ENCODE measurements at regions not wholly inside any gene's neighbourhood (a gene's known extent, or its start where the extent isn't known, plus 50 kb on each side); places are given as distances from the start of the nearest gene placed in this dataset.

GRCh38 chr10:53638006-53638405 lies 865.4 kb upstream of the MBL2 start:
- Histone ChIP-seq H3K4me3 (ENCODE audit: insufficient read depth, low read length, poor library complexity, severe bottlenecking) (no peak overlapping the region), H3K9me3 (ENCODE audit: insufficient read depth, low read length) (no peaks in the 10 kb centered on the region), H3K79me2 (ENCODE audit: insufficient read depth, low read length) (no peaks in the 10 kb centered on the region), H3K27me3 (ENCODE audit: low read length) (no peaks in the 10 kb centered on the region), H2AFZ (ENCODE audit: low read depth, low read length, severe bottlenecking) (no peak overlapping the region), H3F3A (ENCODE audit: insufficient read depth) (no peaks in the 10 kb centered on the region), H3K9ac (ENCODE audit: low read length) (no peak overlapping the region), H3K4me2 (ENCODE audit: low read depth, low read length, poor library complexity, severe bottlenecking) (no peak overlapping the region), H4K20me1 (ENCODE audit: low read depth, low read length) (no peaks in the 10 kb centered on the region), H3K9me2 (replicated peaks; ENCODE audit: insufficient read depth, low read length) (no peaks in the 10 kb centered on the region; the same call in 1 of the 2 replicates), H3K27ac (ENCODE audit: low read depth, low read length) (no peak overlapping the region), H3K36me3 (ENCODE audit: low read length) (no peaks in the 10 kb centered on the region)
- TF ChIP-seq CTCF (IDR thresholded peaks at IDR 0.05; ENCODE audit: insufficient read depth, low read length, poor library complexity, severe bottlenecking) (no peak), EZH2phosphoT487 (conservative IDR thresholded peaks at IDR 0.05; ENCODE audit: low read length) (no peak)

GRCh38 chr10:53624722-53625121 lies 852.1 kb upstream of the MBL2 start:
- no peak overlapping the region for H3K4me3 ChIP-seq (ENCODE audit: insufficient read depth, low read length, poor library complexity, severe bottlenecking)

DNA sequence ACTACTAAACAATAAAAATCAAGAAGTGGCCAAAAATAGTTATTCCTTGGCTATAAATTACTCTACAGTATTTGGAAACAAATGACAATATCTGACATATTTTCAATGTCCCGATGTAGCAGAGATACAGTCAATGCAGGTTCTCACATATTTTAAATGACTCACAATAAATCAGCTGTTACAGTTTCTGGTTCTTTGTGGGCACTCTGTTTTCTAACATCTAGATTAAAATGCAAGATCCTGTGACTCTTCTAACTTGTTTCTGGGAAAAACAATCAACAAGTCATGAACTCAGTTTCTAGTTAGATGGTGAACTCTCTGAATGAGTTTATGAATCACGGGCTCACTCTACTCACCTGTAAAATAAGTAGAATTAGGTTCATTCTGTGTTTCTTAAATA lies 849.6 kb upstream of the MBL2 start:
- Histone ChIP-seq H3K36me3 (ENCODE audit: low read length) (no peaks in the 10 kb centered on the region), H3K9me2 (replicated peaks; ENCODE audit: insufficient read depth, low read length) (no peaks in the 10 kb centered on the region), H3K79me2 (ENCODE audit: insufficient read depth, low read length) (no peaks in the 10 kb centered on the region), H3K9ac (ENCODE audit: low read length) (no peak overlapping the region), H3F3A (ENCODE audit: insufficient read depth) (no peaks in the 10 kb centered on the region), H3K9me3 (ENCODE audit: insufficient read depth, low read length) (no peaks in the 10 kb centered on the region), H3K27me3 (ENCODE audit: low read length) (no peaks in the 10 kb centered on the region), H2AFZ (ENCODE audit: low read depth, low read length, severe bottlenecking) (no peak overlapping the region), H3K27ac (ENCODE audit: low read depth, low read length) (no peak overlapping the region), H3K4me2 (ENCODE audit: low read depth, low read length, poor library complexity, severe bottlenecking) (no peak overlapping the region), H4K20me1 (ENCODE audit: low read depth, low read length) (no peaks in the 10 kb centered on the region), H3K4me3 (ENCODE audit: insufficient read depth, low read length, poor library complexity, severe bottlenecking) (no peak overlapping the region)
- TF ChIP-seq CTCF (IDR thresholded peaks at IDR 0.05; ENCODE audit: insufficient read depth, low read length, poor library complexity, severe bottlenecking) (no peak), EZH2phosphoT487 (conservative IDR thresholded peaks at IDR 0.05; ENCODE audit: low read length) (no peak)

More at GRCh38 chr10:53624722-53625121, 852.1 kb upstream of the MBL2 start:
- no peak overlapping the region for H3K27ac ChIP-seq (ENCODE audit: low read depth, low read length)
- H3K27me3 ChIP-seq (ENCODE audit: low read length) = no peaks in the 10 kb centered on the region
- H2AFZ ChIP-seq (ENCODE audit: low read depth, low read length, severe bottlenecking) = no peak overlapping the region
- no peaks in the 10 kb centered on the region for H4K20me1 ChIP-seq (ENCODE audit: low read depth, low read length)
- no peaks in the 10 kb centered on the region for H3F3A ChIP-seq (ENCODE audit: insufficient read depth)
- no peaks in the 10 kb centered on the region for H3K36me3 ChIP-seq (ENCODE audit: low read length)
- H3K9ac ChIP-seq (ENCODE audit: low read length) = no peak overlapping the region
- H3K9me3 ChIP-seq (ENCODE audit: insufficient read depth, low read length) = no peaks in the 10 kb centered on the region; the same call in 1 of the 2 replicates
- H3K9me2 ChIP-seq (replicated peaks; ENCODE audit: insufficient read depth, low read length) = no peaks in the 10 kb centered on the region
- TF ChIP-seq CTCF (IDR thresholded peaks at IDR 0.05; ENCODE audit: insufficient read depth, low read length, poor library complexity, severe bottlenecking) (no peak), EZH2phosphoT487 (conservative IDR thresholded peaks at IDR 0.05; ENCODE audit: low read length) (no peak)
- H3K79me2 ChIP-seq (ENCODE audit: insufficient read depth, low read length) = no peaks in the 10 kb centered on the region
- no peak overlapping the region for H3K4me2 ChIP-seq (ENCODE audit: low read depth, low read length, poor library complexity, severe bottlenecking)

Data from SU-DHL-6 (cell line).